Astrocyte (in vitro differentiated cells and primary cell): ENCODE measurements at regions not wholly inside any gene's neighbourhood (a gene's known extent, or its start where the extent isn't known, plus 50 kb on each side); places are given as distances from the start of the nearest gene placed in this dataset.

Experiments
- DNase-seq: peaks from one replicate; pipeline ENCODE4 v3.0.0-alpha.2; 2010; ENCODE audit warnings: low read depth
- FAIRE-seq: peaks from 2 replicates; lab custom pipeline; 2011; peaks lifted over from hg19 to GRCh38; lab: Jason Lieb, UNC
- H2AFZ ChIP-seq: 2 replicates; pipeline ENCODE4 v1.6.0; 2012; ENCODE audit warnings: low read depth, low read length, inconsistent platforms
- H3K27ac ChIP-seq: 2 replicates; pipeline ENCODE4 v1.5.1; 2011; ENCODE audit warnings: low read depth, low read length, inconsistent platforms
- H3K27me3 ChIP-seq: 2 replicates; pipeline ENCODE4 v1.6.0; 2011; ENCODE audit warnings: low read length, inconsistent platforms; ENCODE audit not compliant: insufficient read depth
- H3K36me3 ChIP-seq: 2 replicates; pipeline ENCODE4 v1.5.1; 2011; ENCODE audit warnings: low read length, inconsistent platforms; ENCODE audit not compliant: insufficient read depth
- H3K4me1 ChIP-seq: 2 replicates; pipeline ENCODE4 v1.5.1; 2011; ENCODE audit warnings: low read length, inconsistent platforms; ENCODE audit not compliant: insufficient read depth
- H3K4me2 ChIP-seq: 2 replicates; pipeline ENCODE4 v1.6.0; 2012; ENCODE audit warnings: low read length, inconsistent platforms
- H3K4me3 ChIP-seq: 2 replicates; pipeline ENCODE4 v1.5.1; 2011; ENCODE audit warnings: low read depth, mild to moderate bottlenecking, low read length, inconsistent platforms; ENCODE audit not compliant: insufficient read depth
- H3K79me2 ChIP-seq: 2 replicates; pipeline ENCODE4 v1.6.0; 2012; ENCODE audit warnings: mild to moderate bottlenecking, low read length, inconsistent platforms; ENCODE audit not compliant: insufficient read depth
- H3K9ac ChIP-seq: 2 replicates; pipeline ENCODE4 v1.6.0; 2012; ENCODE audit warnings: mild to moderate bottlenecking, low read length, inconsistent platforms
- H3K9me3 ChIP-seq: 2 replicates; pipeline ENCODE4 v1.5.1; 2012; ENCODE audit warnings: low read depth, mild to moderate bottlenecking, low read length, inconsistent platforms; ENCODE audit not compliant: insufficient read depth
- H4K20me1 ChIP-seq: 2 replicates; pipeline ENCODE4 v1.6.0; 2012; ENCODE audit warnings: low read length, inconsistent platforms; ENCODE audit not compliant: insufficient read depth
- H3K27ac Mint-ChIP-seq: one replicate; pipeline ENCODE4 v1.8.0; 2021; ENCODE audit warnings: mild to moderate bottlenecking, mixed read lengths; ENCODE audit not compliant: unreplicated experiment
- H3K27me3 Mint-ChIP-seq: one replicate; pipeline ENCODE4 v1.8.0; 2021; ENCODE audit warnings: low read depth, mixed read lengths; ENCODE audit not compliant: unreplicated experiment
- H3K36me3 Mint-ChIP-seq: one replicate; pipeline ENCODE4 v1.8.0; 2021; ENCODE audit warnings: low read depth, mixed read lengths; ENCODE audit not compliant: unreplicated experiment
- H3K4me1 Mint-ChIP-seq: one replicate; pipeline ENCODE4 v1.8.0; 2021; ENCODE audit warnings: low read depth, mixed read lengths; ENCODE audit not compliant: unreplicated experiment
- H3K4me3 Mint-ChIP-seq: one replicate; pipeline ENCODE4 v1.8.0; 2021; ENCODE audit warnings: mild to moderate bottlenecking, moderate library complexity, mixed read lengths; ENCODE audit not compliant: unreplicated experiment
- H3K9me3 Mint-ChIP-seq: one replicate; pipeline ENCODE4 v1.8.0; 2021; ENCODE audit warnings: mild to moderate bottlenecking, mixed read lengths; ENCODE audit not compliant: unreplicated experiment
- CTCF ChIP-seq: IDR thresholded peaks from 2 replicates; pipeline ENCODE4 v1.5.1; 2011; ENCODE audit warnings: low read depth, mild to moderate bottlenecking, inconsistent platforms, low read length, moderate library complexity; ENCODE audit not compliant: insufficient read depth
- EZH2 ChIP-seq: IDR thresholded peaks from 2 replicates; pipeline ENCODE4 v1.6.1; 2012; ENCODE audit warnings: mild to moderate bottlenecking, low read length, inconsistent platforms; ENCODE audit not compliant: insufficient read depth

- H3K4me3 Mint-ChIP-seq, result no peak overlapping the region
- Histone ChIP-seq H3K27me3 (no peaks in the 10 kb centered on the region), H3K9ac (no peak overlapping the region), H4K20me1 (no peaks in the 10 kb centered on the region), H3K4me1 (no peaks in the 10 kb centered on the region), H3K36me3 (no peaks in the 10 kb centered on the region), H3K79me2 (no peaks in the 10 kb centered on the region), H3K9me3 (peaks cover 24% of the 10 kb centered on the region), H3K4me3 (no peak overlapping the region), H2AFZ (no peak overlapping the region), H3K4me2 (no peak overlapping the region), H3K27ac (no peak overlapping the region)
- TF ChIP-seq CTCF (no peak), EZH2 (no peak)
- no peak for FAIRE-seq
- no peak overlapping the region for H3K27ac Mint-ChIP-seq
- peaks cover 6% of the 10 kb centered on the region for H3K9me3 Mint-ChIP-seq
- no peaks in the 10 kb centered on the region for H3K36me3 Mint-ChIP-seq
- H3K4me1 Mint-ChIP-seq, result no peaks in the 10 kb centered on the region
- H3K27me3 Mint-ChIP-seq, result peaks cover 3% of the 10 kb centered on the region
- DNase-seq, result no peak
These were observed 441.0 kb upstream of the FRG1 start for GRCh38 chr4:189499696-189500095.

- no peak overlapping the region for H3K27ac ChIP-seq
- peaks cover 10% of the 10 kb centered on the region for H3K9me3 Mint-ChIP-seq
These were observed 439.7 kb upstream of the FRG1 start for GRCh38 chr4:189500970-189501369.

More at GRCh38 chr4:189500970-189501369, 439.7 kb upstream of the FRG1 start:
- no peaks in the 10 kb centered on the region for H3K79me2 ChIP-seq
- H4K20me1 ChIP-seq, result no peaks in the 10 kb centered on the region
- H3K27me3 Mint-ChIP-seq, result peaks cover 3% of the 10 kb centered on the region
- no peak overlapping the region for H3K4me3 Mint-ChIP-seq
- TF ChIP-seq CTCF (no peak), EZH2 (no peak)
- H3K27me3 ChIP-seq, result no peaks in the 10 kb centered on the region
- H3K4me1 ChIP-seq, result no peaks in the 10 kb centered on the region
- H2AFZ ChIP-seq, result no peak overlapping the region
- H3K4me3 ChIP-seq, result no peak overlapping the region
- DNase-seq (no peak), FAIRE-seq (no peak)
- H3K36me3 Mint-ChIP-seq, result no peaks in the 10 kb centered on the region
- no peaks in the 10 kb centered on the region for H3K4me1 Mint-ChIP-seq
- no peak overlapping the region for H3K27ac Mint-ChIP-seq
- H3K9ac ChIP-seq, result no peak overlapping the region
- peaks cover 25% of the 10 kb centered on the region for H3K9me3 ChIP-seq
- H3K36me3 ChIP-seq, result no peaks in the 10 kb centered on the region
- no peak overlapping the region for H3K4me2 ChIP-seq
